ENCODE measurements at regions not wholly inside any gene's neighbourhood (a gene's known extent, or its start where the extent isn't known, plus 50 kb on each side); places are given as distances from the start of the nearest gene placed in this dataset.
"Not testable (repeated sequence)": the region's sequence is repeated elsewhere in the genome, so short reads cannot be mapped to it uniquely, and the experiment has no call there.

DNA sequence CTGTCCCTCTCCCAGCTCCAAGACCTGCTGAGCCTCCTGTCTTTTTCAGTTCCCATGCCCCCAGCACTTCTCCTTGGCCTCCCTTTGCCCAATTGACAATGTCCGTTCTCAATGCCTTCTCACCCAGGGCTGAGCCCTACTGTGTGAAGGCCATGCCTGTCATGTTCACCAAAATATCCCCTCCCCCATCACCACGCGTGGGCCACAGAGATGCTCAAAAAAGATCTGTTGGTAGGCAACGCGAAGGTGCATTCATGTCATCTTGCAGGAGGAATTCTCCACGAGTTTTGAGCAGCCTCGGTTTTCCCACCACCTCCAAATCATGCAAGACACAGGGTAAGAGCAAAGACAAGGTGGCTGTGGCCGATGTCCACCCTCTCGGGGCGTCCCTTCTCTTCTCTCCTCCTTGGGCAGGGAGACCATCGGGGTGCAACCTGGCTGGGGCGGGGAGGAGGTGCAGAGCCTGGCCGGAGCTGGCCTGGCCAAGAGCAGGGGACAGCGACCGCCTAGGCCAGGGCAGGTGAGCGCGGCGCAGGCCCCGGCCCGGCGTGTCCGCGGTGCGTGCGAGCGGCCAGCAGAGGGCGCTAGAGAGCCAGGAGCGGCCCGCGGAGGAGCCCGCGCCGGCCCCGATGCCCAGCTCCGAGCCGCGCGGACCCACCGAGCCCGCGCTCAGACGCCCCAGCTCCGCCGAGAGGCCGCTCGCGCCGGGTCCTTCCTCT lies 56.3 kb upstream of the KRTAP5-11 start:
- DNase-seq: peak; percentile 38

DNA sequence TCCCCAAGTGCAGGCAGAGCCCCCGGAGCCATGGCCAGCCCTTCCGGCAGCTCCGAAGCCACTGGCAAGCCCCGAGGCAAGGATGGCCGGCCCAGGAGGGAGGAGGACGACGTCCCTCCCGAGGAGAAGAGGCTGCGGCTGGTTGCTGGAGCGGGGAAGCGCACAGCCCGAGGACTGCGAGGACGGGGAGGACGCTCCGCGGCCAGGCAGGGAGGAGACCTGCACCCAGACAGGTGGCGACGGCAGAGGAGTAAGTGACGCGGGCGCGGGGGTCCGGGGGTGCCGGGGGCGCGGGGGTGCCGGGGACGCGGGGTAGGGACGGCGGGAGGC lies 56.8 kb upstream of the KRTAP5-11 start:
- DNase-seq: not testable (repeated sequence)

DNA sequence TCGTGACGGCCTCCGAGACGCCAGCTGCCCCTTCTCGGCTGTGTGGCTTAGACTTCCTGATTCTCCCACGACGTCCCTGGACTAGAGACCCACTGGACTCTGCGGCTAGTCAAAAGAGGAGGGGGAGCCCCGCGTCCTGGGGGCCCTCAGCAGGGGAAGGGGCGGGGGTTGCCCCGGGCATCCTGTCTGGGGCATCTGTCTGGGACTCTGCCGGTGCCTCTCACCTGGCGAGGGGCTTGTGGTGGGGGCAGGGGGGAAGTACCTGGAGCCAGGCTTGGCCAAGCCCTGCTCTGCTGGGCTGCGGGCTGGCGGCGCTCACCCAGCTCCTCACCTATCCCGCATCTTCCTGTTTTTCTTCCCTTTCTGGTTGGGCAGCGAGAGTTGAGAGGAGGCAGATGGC lies 57.2 kb upstream of the KRTAP5-11 start:
- DNase-seq: not testable (repeated sequence)

DNA sequence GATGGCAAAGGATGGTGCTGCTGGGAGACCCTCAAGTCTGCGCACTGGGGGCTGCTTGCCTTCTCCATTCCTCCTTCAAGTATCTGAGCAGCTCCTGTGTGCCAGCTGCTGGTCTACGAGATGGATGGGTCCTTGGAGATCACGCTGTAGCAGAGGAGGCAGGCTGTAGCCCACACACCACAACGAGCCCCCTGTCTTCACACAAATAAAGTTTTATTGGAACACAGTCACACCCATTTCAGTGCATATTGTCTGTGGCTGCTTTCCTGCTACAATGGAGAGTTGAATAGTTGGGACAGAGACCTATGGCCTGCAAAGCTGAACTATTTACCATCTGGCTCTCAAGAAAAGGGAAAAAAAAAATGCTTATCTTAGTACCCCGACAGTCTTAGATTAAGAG lies 64.4 kb upstream of the KRTAP5-11 start:
- not testable (repeated sequence) for DNase-seq

DNA sequence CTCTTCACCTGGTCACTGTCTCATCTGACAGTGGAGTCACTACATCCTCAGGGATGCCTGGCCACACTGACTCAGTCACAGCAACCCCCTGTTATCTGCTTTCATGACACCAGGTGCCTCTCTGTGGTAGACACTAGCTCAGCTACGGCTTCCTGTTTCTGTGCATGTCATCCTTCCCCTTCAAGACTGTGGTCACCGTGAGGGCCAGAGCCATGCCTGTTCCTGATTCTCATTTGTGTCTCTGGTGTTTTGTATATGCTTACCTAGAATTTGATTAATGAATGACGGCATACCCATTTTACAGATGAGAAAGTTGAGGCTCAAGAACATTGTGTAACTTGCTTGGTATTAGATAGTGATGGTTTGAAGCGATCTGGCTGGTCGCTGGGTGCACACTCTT lies 70.3 kb upstream of the KRTAP5-11 start:
- not testable (repeated sequence) for DNase-seq

DNA sequence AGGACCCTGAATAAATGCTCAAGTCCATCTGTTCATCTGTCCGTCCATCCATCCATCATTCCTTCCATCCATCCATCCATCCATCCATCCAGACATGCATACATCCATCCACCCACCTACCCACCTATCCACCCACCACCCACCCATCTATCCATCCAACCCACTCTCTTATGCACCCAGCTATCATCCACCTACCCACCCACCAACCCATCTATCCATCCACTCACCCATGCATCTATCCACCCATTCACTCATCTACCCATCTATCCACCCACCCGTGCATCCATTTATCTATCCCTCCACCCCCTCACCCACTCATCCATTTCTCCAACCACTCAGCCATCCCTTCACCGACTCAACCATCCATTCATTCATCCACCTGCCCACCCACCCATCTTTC lies 71.7 kb upstream of the KRTAP5-11 start:
- not testable (repeated sequence) for DNase-seq

DNA sequence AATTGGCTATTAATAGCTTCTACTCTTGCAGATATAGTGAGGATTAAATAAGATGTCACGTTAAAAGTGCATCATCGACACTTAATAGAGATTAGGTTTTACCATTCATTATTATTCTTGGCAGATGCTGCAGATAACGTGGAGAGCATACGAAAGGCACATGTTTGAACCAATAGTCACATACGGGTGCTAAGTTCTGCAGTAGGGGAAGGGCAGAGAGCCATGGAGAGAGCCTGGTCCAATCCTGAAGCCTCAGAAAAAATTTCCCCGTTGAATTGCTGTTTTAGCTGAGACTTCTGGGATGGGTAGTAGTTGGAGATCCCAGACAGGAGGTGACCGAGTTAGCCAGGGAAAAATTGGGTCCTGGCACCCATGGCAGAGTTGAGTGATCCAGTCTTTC lies 72.4 kb upstream of the KRTAP5-11 start:
- not testable (repeated sequence) for DNase-seq

DNA sequence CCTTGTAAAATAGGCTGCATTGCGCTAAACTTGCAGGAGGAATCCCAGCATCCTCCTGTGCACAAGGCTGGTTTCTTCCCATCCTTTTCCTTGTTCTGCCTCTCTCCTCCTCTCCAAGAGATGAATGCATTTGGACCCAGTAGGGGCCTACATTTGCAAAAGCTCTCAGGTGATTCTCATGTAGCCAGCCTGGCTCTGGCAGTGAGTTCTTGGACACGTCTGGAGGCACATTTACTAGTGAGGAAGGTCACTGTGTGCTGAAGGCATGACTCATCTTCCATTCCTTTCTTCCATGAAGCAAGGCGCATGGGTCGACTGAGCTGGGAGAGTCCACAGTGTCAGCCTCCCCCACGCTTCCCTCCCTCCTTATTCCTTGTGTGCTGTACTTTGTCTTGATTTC lies 73.8 kb upstream of the KRTAP5-11 start:
- not testable (repeated sequence) for DNase-seq

DNA sequence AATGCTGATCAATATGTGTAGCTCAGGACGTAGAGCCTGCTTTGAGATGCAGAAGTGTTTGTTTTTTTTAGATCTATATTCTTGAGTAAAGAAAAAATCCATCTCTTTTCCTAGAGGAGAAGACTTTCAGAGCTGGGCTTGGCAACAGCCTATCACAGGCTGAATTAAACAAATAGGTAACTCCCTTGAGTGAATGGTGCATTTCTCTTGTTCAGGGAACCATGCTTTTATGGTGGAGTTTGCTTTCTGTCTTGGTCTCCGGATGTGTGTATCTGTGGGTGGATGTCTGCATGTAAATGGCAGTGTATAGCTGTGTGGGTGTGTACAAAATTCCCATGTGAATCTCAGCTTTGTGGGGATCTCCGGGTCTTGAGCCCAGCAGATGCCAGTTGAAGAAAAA lies 82.3 kb upstream of the KRTAP5-11 start:
- DNase-seq: not testable (repeated sequence)

DNA sequence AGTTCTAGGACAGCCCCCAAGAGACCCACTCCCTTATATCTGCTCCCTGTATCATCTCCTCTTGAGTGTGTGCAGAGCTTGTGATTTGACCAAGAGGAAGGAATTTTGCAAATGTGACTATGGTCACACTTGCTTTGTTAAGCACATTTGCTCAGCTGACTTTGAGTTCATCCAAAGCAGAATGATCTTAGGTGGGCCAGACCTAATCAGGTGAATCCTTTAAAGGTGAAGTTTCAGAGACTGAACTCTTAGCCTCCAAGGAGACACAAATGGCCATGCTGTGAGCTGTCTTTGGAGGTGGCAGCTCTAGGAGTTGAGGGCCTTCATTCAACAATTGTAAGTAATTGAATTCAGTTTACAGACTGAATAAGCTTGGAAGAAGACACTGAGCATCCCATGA lies 115.4 kb upstream of the KRTAP5-11 start:
- DNase-seq: not testable (repeated sequence)

DNA sequence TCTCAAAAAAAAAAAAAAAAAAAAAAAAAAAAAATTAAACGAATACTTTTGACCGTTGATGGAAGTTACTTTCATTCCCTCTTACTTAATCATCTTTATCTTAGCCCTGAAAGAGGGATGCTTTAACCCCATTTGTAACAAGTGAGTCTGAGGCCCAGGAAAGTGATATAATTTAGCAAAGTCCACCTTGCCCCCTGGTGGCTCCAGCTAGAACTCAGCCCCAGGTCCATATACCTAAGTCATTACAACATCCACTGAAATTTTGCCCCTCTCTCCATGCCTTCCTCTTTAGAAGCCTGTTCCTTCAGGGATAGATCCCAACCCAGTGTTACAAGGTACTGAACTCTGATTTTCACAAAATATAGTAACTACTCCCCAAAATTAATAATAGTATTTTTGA lies 116.3 kb upstream of the KRTAP5-11 start:
- DNase-seq: not testable (repeated sequence)

DNA sequence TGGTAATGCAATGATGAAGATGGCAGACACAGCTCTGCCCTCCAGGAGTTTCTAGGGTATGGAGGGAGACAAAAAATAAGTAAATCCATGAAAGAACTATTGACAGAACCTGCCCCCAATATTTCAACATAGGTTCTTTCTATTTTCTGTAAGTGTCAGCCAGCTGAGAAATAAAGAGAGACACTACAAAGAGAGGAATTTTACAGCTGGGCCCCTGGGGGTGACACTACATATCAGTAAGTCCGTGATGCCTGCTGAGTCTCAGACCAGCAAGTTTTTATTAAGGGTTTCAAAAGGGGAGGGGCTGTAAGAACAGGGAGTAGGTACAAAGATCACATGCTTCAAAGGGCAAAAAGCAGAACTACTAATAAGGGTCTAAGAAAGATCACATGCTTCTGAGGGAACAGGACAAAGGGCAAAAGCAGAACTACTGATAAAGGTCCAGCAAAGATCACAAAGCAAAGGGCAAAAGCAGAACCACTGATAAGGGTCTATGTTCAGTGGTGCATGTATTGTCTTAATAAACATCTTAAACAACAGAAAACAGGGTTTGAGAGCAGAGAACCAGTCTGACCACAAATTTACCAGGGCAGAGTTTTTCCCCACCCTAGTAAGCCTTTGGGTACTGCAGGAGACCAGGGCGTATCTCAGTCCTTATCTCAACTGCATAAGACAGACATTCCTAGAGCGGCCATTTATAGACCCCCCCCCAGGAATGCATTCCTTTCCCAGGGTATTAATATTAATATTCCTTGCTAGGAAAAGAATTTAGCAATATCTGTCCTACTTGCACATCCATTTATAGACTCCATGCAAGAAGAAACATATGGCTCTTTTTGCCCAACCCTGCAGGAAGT lies 119.0 kb upstream of the KRTAP5-11 start:
- not testable (repeated sequence) for DNase-seq

DNA sequence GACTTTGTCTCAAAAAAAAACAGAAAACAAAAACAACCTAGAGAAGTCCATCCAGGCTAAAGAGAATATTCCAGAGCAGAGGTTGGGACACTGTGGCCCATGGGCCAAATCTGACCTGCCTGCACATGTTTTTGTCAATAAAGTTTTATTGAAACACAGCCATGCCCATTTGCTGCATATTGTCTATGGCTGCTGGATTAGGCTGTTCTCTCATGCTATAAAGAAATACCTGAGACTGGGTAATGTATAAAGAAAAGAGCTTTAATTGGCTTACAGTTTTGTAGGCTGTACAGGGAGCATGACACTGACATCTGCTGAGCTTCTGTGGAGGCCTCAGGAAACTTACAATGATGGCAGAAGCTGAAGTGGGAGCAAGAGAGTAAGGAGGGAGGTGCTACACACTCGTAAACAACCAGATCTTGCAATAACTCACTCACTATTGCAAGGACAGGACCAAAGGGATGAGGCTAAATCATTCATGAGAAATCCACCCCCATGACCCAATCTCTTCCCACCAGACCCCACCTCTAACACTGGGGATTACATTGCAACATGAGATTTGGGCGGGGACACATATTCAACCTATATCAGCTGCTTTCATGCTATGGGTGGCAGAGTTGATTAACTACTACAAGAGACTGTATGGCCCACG lies 122.5 kb upstream of the KRTAP5-11 start:
- DNase-seq: not testable (repeated sequence)

DNA sequence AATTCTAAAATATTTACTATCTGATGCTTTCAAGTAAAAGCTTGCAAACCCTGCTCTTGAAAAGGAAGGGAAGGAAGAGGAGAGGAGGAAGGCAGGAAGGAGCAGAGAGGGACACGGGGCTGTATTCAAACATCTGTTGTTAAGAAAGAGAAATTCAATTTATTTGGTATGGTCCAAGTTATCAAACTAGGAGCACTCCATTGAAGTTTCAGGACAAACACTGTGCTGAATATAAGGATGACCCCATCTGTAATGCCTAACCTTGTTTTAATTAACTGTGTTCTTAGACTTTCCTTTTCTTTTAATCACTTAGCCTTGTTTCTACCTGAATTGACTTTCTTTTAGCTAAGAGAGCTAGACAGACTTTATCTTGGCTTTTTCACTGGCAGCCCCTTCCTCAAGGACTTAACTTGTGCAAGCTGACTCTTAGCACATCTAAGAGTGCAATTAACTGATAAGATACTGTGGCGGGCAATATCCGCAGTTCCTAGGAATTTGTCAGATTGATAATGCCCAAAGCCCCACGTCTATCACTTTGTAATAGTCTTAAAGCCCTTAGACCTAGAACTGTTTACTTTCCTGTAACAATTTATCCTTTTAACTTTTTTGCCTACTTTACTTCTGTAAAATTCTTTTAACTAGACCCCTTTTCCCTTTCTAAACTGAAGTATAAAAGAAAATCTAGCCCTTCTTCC lies 123.2 kb upstream of the KRTAP5-11 start:
- not testable (repeated sequence) for DNase-seq

DNA sequence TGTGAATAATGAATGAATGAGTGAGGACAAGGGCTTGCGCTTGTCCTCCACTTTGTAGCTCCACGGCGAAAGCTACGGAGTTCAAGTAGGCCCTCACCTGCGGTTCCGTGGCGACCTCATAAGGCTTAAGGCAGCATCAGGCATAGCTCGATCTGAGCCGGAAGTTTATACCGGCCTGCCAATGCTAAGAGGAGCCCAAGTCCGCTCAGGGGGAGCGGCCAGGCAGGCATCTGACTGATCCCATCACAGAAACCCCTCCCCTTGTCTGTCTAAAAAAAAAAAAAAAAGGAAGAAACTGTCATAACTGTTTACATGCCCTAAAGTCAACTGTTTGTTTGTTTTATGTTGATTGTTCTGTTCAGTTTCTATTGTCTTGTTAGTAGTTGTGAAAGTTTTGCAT lies 124.4 kb upstream of the KRTAP5-11 start:
- DNase-seq: not testable (repeated sequence)

DNA sequence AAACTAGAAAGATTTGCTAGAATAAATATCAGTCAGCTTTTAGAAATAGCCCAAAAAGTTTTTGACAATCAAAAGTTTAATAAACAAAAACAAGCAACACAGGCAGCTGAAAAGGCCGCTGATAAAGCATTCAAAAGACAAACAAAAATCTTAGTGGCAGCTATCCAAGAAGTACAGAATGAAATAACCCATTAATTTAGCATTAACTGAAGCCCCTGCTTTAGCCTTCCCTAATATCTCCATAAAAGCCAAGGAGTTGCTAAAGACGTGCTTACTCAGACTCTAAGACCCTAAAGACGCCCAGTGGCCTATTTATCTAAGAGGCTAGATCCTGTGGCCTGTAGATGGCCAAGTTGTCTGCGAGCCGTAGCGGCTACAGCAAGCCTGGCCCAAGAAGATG lies 123.5 kb upstream of the DEFB108B start:
- not testable (repeated sequence) for DNase-seq

DNA sequence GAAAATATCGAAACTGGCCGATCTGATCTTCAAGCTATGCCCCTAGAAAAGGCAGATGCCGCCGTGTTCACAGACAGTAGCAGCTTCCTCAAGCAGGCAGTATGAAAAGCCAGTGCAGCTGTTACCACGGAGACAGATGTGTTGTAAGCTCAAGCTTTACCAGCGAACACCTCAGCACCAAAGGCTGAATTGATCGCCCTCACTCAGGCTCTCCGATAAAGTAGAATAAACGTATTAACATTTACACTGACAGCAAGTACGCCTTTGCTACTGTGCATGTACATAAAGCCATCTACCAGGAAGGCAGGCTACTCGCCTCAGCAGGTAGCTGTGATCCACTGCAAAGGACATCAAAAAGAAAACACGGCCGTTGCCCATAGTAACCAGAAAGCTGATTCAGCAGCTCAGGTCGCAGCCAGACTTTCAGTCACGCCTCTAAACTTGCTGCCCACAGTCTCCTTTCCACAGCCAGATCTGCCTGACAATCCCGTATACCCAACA lies 122.8 kb upstream of the DEFB108B start:
- peak; percentile 41 for DNase-seq

DNA sequence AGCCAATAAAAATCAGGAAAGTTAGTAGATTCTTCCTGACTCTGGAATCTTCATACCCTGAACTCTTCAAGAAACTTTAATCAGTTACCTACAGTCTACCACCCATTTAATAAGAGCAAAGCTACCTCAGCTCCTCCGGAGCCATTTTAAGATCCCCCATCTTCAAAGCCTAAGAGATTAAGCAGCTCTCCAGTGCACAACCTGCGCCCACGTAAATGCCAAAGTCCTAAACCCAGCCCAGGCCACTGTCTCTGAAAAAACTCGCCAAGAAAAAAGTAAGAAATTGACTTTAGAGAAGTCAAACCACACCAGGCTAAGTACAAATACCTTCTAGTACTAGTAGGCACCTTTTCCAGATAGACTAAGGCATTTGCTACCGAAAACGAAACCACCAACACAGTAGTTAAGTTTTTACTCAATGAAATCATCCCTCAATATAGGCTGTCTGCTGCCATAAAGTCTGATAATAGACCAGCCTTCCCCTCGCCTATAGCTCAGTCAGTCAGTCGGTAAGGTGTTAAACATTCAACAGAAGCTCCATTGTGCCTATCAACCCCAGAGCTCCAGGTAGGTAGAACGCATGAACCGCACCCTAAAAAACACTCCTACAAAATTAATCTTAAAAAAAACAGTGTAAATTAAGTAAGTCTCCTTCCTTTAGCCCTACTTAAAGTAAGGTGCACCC lies 122.2 kb upstream of the DEFB108B start:
- DNase-seq: not testable (repeated sequence)

DNA sequence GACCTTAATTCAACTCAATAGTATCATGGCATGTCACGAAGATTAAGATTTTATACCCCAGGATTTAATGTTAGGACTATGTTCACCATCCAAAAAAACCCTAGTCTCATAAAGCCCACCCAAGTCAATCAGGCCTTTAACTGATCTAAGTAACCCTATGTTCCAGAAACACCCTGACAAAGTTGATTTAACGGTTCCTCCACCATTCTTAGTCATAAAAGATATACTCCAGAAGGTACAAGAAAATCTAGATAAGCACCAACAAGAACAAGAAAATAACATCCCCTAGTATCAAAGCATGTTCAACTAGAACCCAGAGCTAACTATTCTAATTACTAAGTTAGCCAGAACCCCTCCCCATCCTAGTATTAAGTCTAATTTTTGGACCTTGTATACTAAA lies 120.7 kb upstream of the DEFB108B start:
- not testable (repeated sequence) for DNase-seq

DNA sequence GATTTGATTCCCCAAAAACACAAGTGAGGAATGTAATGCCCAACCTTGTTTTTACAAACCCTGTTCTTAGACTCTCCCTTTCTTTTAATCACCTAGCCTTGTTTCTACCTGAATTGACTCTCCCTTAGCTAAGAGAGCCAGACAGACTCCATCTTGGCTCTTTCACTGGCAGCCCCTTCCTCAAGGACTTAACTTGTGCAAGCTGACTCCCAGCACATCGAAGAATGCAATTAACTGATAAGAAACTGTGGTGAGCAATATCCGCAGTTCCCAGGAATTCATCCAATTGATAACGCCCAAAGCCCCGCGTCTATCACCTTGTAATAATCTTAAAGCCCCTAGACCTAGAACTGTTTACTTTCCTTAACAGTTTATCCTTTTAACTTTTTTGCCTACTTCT lies 120.2 kb upstream of the DEFB108B start:
- not testable (repeated sequence) for DNase-seq

DNA sequence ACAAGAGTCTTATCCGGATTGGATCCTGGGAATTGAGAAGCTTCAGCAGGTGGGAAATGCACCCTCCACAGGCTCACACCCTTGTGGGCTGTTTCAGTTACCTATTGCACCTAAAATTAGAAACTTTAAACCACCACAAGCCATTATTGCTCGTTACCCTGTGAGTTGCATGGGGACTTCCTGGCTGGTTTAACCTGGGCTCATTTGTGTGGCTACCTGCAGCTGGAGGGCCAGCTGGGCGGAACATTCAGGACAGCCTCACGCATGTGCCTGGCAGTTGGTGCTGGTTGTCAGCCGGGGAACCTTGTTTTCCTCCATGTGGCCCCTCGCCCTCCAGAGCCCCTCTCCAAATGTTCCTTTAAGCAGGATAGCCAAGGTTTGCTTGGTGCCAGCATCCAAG lies 118.5 kb upstream of the DEFB108B start:
- DNase-seq: not testable (repeated sequence)

DNA sequence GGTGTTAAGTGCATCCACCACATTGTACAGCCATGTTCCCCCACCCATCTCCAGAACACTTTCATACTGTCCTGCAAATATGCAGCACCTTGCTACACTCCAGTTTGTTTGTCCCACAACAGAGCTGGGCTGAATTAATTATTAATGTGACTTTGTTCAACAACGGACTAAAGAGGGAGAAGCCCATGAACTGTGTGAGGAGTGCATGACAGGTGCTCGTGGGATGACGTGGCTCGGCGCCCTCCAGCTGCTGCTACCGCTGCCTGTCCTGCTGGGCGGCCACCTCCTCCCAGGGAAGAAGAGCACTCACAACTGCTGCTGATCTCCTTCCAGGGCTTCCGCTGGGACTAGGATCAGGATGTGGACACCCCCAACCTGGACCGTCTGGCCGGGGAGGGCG lies 111.2 kb upstream of the DEFB108B start:
- DNase-seq: not testable (repeated sequence)
